GM23338 (cell line): ENCODE measurements at regions not wholly inside any gene's neighbourhood (a gene's known extent, or its start where the extent isn't known, plus 50 kb on each side); places are given as distances from the start of the nearest gene placed in this dataset.

Experiments
- ATAC-seq: fragments of 200-7000 bp; cut with Tn5 transposase; 3 replicates; pipeline ENCODE4 v1.9.1; 2020
- DNase-seq: peaks from one replicate; pipeline ENCODE4 v3.0.0-alpha.2; 2015; ENCODE audit warnings: low spot score
- H2AFZ ChIP-seq: fragments of 200-600 bp; sonication (generic); 2 replicates; pipeline ENCODE4 v1.8.0; 2016; ENCODE audit warnings: antibody characterized with exemption, mild to moderate bottlenecking, moderate library complexity
- H3F3A ChIP-seq: fragments of 200-600 bp; sonication (generic); replicated peaks from 2 replicates; pipeline ENCODE4 v1.8.0; 2017; ENCODE audit warnings: antibody characterized with exemption, mixed run types, low read depth
- H3K27ac ChIP-seq: fragments of 200-600 bp; sonication (generic); 2 replicates; pipeline ENCODE4 v1.6.1; 2016; ENCODE audit warnings: low read depth
- H3K27me3 ChIP-seq: fragments of 200-600 bp; sonication (generic); 2 replicates; pipeline ENCODE4 v1.8.0; 2016; ENCODE audit warnings: mild to moderate bottlenecking, mixed run types, moderate library complexity; ENCODE audit not compliant: insufficient read depth
- H3K36me3 ChIP-seq: fragments of 200-600 bp; sonication (generic); 2 replicates; pipeline ENCODE4 v1.8.0; 2016; ENCODE audit warnings: mild to moderate bottlenecking; ENCODE audit not compliant: insufficient read depth
- H3K4me1 ChIP-seq: fragments of 200-600 bp; sonication (generic); 2 replicates; pipeline ENCODE4 v1.8.0; 2016; ENCODE audit warnings: mild to moderate bottlenecking, moderate library complexity; ENCODE audit not compliant: insufficient read depth
- H3K4me2 ChIP-seq: fragments of 200-600 bp; sonication (generic); 2 replicates; pipeline ENCODE4 v1.7.1; 2017; ENCODE audit warnings: mixed run types
- H3K4me3 ChIP-seq: fragments of 200-600 bp; sonication (generic); 2 replicates; pipeline ENCODE4 v1.6.1; 2016; ENCODE audit warnings: mixed run types
- H3K79me2 ChIP-seq: fragments of 200-600 bp; sonication (generic); replicated peaks from 2 replicates; pipeline ENCODE4 v1.8.0; 2017; ENCODE audit warnings: mild to moderate bottlenecking; ENCODE audit not compliant: insufficient read depth
- H3K9me2 ChIP-seq: fragments of 200-600 bp; sonication (generic); 2 replicates; pipeline ENCODE4 v1.8.0; 2017; ENCODE audit not compliant: insufficient read depth
- H4K20me1 ChIP-seq: fragments of 200-600 bp; sonication (generic); replicated peaks from 2 replicates; pipeline ENCODE4 v1.8.0; 2017; ENCODE audit warnings: mild to moderate bottlenecking; ENCODE audit not compliant: insufficient read depth
- H3K27ac Mint-ChIP-seq: 2 replicates; pipeline ENCODE4 v1.8.0; 2020; ENCODE audit warnings: inconsistent platforms, mild to moderate bottlenecking, moderate library complexity, mixed read lengths
- H3K27me3 Mint-ChIP-seq: 3 replicates; pipeline ENCODE4 v1.8.0; 2022; ENCODE audit warnings: low read depth, mild to moderate bottlenecking, moderate library complexity, mixed read lengths, inconsistent platforms; ENCODE audit not compliant: insufficient read depth, poor library complexity
- H3K36me3 Mint-ChIP-seq: 3 replicates; pipeline ENCODE4 v1.8.0; 2021; ENCODE audit warnings: low read depth, mild to moderate bottlenecking, inconsistent platforms, moderate library complexity, mixed read lengths
- H3K4me1 Mint-ChIP-seq: 3 replicates; pipeline ENCODE4 v1.8.0; 2020; ENCODE audit warnings: mild to moderate bottlenecking, inconsistent platforms, mixed read lengths
- H3K4me3 Mint-ChIP-seq: 3 replicates; pipeline ENCODE4 v1.8.0; 2021; ENCODE audit warnings: moderate library complexity, mild to moderate bottlenecking, inconsistent platforms, mixed read lengths
- H3K9me3 Mint-ChIP-seq: 3 replicates; pipeline ENCODE4 v1.8.0; 2020; ENCODE audit warnings: moderate library complexity, mild to moderate bottlenecking, inconsistent platforms, mixed read lengths
- CREB1 ChIP-seq: fragments of 250-450 bp; sonication (Bioruptor Pico); IDR thresholded peaks from 2 replicates; pipeline ENCODE4 v1.5.0; 2020; ENCODE audit warnings: low read depth, mild to moderate bottlenecking, moderate library complexity
- EZH2phosphoT487 ChIP-seq: fragments of 200-600 bp; sonication (generic); IDR thresholded peaks from one replicate; pipeline ENCODE4 v1.8.1; 2018; ENCODE audit warnings: antibody characterized with exemption; ENCODE audit not compliant: unreplicated experiment
- JUNB ChIP-seq: IDR thresholded peaks from one replicate; pipeline ENCODE4 v1.6.1; 2016; ENCODE audit warnings: antibody characterized with exemption; ENCODE audit not compliant: unreplicated experiment
- POLR2AphosphoS5 ChIP-seq: IDR thresholded peaks from 2 replicates; pipeline ENCODE4 v1.6.1; 2016; ENCODE audit warnings: antibody characterized with exemption, low read depth
- STAT1 ChIP-seq: IDR thresholded peaks from one replicate; pipeline ENCODE4 v1.6.1; 2016; ENCODE audit warnings: antibody characterized with exemption; ENCODE audit not compliant: unreplicated experiment
- ZNF114 ChIP-seq: fragments of 250-450 bp; sonication (Bioruptor Pico); IDR thresholded peaks from 2 replicates; pipeline ENCODE4 v1.5.0; 2020; ENCODE audit warnings: mild to moderate bottlenecking, moderate library complexity
- TF ChIP-seq, protein P1 (sequence below): IDR thresholded peaks from 2 replicates; pipeline ENCODE4 v1.6.1; 2016; ENCODE audit warnings: antibody characterized with exemption
- TF ChIP-seq, protein P2 (sequence below): fragments of 250-450 bp; sonication (Bioruptor Pico); IDR thresholded peaks from 2 replicates; pipeline ENCODE4 v1.5.0; 2020; ENCODE audit warnings: mild to moderate bottlenecking, moderate library complexity
- TF ChIP-seq, protein P3 (sequence below), 2 experiments: fragments of 200-600 bp in 1 of 2; sonication (generic) in 1 of 2; conservative IDR thresholded peaks; 2 replicates each; pipeline versions ENCODE4 v1.5.1 to v1.6.1; 2016 to 2017; ENCODE audit warnings: antibody characterized with exemption in 2 of 2, low read depth in 2 of 2, mild to moderate bottlenecking in 2 of 2, moderate library complexity in 1 of 2

DNA sequence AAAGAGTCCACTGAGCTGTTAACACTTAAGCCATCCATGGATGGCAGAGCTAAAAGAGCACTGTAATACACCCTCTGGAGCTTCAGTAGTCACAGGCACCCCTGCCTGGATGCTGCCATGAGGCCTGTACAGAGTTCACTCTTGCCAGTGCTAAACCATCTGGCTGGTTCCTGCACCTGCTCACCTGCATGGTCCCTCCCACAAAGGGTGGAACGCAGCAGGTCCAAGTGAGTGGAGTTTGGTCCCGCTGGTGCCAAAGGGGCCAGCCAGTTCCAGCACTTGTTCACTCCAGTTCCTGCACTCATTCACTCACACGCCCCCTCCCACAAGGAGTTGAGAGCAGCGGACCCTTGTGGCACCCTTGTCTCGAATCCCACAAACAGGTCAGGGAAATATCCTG lies 503.5 kb downstream of the HACE1 start:
- Mint-ChIP-seq H3K4me3 (no peak overlapping the region), H3K27me3 (no peaks in the 10 kb centered on the region), H3K4me1 (no peaks in the 10 kb centered on the region), H3K36me3 (peaks cover 8% of the 10 kb centered on the region; the same call in 2 of the 3 replicates), H3K27ac (no peak overlapping the region), H3K9me3 (peaks cover 12% of the 10 kb centered on the region)
- Histone ChIP-seq H3K4me3 (no peak overlapping the region), H3K27ac (no peak overlapping the region), H3K4me1 (no peaks in the 10 kb centered on the region), H3F3A (no peaks in the 10 kb centered on the region), H3K4me2 (no peak overlapping the region), H4K20me1 (no peaks in the 10 kb centered on the region), H3K79me2 (no peaks in the 10 kb centered on the region), H3K27me3 (no peaks in the 10 kb centered on the region), H2AFZ (no peak overlapping the region), H3K36me3 (no peaks in the 10 kb centered on the region), H3K9me2 (0 out of 2 replicates have a peak, but pooled peaks cover 3% of the 10 kb centered on the region)
- TF ChIP-seq EZH2phosphoT487 (no peak), ZNF114 (CRISPR knock-in tag) (no peak)
- ATAC-seq, result no peak
- DNase-seq, result no peak

DNA sequence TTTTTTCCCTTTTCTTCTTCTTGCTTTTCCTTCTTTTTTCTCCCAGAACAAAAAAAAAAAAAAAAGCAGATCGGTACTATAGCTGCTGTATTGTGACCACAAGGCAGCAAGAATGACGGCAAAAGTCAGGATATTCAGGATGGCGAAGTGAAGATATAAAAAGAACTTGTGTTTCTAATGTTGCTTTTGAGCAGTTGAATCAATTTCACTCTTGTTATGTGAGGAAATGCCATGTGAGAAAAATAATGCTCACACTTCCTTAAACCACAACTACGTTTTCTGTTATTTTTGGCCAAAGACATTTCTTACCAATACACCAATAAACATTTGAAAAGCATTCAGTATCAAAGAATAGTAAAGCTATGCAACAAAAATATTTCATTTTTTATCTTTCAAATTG lies 510.5 kb downstream of the HACE1 start:
- H3K9me3 Mint-ChIP-seq, result peaks cover 12% of the 10 kb centered on the region; the same call in 2 of the 3 replicates
- H3F3A ChIP-seq, result no peaks in the 10 kb centered on the region
- no peaks in the 10 kb centered on the region for H3K27me3 Mint-ChIP-seq
- H3K36me3 ChIP-seq, result no peaks in the 10 kb centered on the region
- H3K4me3 ChIP-seq, result no peak overlapping the region
- no peak overlapping the region for H3K4me3 Mint-ChIP-seq
- H4K20me1 ChIP-seq, result no peaks in the 10 kb centered on the region
- no peak overlapping the region for H2AFZ ChIP-seq
- DNase-seq (no peak), ATAC-seq (no peak)
- no peaks in the 10 kb centered on the region for H3K4me1 ChIP-seq
- no peak overlapping the region for H3K27ac ChIP-seq
- peaks cover 6% of the 10 kb centered on the region; the same call in 1 of the 3 replicates for H3K36me3 Mint-ChIP-seq
- no peaks in the 10 kb centered on the region for H3K27me3 ChIP-seq
- no peak overlapping the region for H3K27ac Mint-ChIP-seq
- 0 out of 3 replicates have a peak, but pooled peaks cover 2% of the 10 kb centered on the region for H3K4me1 Mint-ChIP-seq
- peaks cover 6% of the 10 kb centered on the region; the same call in 1 of the 2 replicates for H3K9me2 ChIP-seq
- no peak overlapping the region for H3K4me2 ChIP-seq
- H3K79me2 ChIP-seq, result no peaks in the 10 kb centered on the region
- TF ChIP-seq JUNB, result no peak
- TF ChIP-seq, protein P1, sequence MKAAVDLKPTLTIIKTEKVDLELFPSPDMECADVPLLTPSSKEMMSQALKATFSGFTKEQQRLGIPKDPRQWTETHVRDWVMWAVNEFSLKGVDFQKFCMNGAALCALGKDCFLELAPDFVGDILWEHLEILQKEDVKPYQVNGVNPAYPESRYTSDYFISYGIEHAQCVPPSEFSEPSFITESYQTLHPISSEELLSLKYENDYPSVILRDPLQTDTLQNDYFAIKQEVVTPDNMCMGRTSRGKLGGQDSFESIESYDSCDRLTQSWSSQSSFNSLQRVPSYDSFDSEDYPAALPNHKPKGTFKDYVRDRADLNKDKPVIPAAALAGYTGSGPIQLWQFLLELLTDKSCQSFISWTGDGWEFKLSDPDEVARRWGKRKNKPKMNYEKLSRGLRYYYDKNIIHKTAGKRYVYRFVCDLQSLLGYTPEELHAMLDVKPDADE, result no peak
- TF ChIP-seq STAT1, result no peak
- TF ChIP-seq, protein P2, sequence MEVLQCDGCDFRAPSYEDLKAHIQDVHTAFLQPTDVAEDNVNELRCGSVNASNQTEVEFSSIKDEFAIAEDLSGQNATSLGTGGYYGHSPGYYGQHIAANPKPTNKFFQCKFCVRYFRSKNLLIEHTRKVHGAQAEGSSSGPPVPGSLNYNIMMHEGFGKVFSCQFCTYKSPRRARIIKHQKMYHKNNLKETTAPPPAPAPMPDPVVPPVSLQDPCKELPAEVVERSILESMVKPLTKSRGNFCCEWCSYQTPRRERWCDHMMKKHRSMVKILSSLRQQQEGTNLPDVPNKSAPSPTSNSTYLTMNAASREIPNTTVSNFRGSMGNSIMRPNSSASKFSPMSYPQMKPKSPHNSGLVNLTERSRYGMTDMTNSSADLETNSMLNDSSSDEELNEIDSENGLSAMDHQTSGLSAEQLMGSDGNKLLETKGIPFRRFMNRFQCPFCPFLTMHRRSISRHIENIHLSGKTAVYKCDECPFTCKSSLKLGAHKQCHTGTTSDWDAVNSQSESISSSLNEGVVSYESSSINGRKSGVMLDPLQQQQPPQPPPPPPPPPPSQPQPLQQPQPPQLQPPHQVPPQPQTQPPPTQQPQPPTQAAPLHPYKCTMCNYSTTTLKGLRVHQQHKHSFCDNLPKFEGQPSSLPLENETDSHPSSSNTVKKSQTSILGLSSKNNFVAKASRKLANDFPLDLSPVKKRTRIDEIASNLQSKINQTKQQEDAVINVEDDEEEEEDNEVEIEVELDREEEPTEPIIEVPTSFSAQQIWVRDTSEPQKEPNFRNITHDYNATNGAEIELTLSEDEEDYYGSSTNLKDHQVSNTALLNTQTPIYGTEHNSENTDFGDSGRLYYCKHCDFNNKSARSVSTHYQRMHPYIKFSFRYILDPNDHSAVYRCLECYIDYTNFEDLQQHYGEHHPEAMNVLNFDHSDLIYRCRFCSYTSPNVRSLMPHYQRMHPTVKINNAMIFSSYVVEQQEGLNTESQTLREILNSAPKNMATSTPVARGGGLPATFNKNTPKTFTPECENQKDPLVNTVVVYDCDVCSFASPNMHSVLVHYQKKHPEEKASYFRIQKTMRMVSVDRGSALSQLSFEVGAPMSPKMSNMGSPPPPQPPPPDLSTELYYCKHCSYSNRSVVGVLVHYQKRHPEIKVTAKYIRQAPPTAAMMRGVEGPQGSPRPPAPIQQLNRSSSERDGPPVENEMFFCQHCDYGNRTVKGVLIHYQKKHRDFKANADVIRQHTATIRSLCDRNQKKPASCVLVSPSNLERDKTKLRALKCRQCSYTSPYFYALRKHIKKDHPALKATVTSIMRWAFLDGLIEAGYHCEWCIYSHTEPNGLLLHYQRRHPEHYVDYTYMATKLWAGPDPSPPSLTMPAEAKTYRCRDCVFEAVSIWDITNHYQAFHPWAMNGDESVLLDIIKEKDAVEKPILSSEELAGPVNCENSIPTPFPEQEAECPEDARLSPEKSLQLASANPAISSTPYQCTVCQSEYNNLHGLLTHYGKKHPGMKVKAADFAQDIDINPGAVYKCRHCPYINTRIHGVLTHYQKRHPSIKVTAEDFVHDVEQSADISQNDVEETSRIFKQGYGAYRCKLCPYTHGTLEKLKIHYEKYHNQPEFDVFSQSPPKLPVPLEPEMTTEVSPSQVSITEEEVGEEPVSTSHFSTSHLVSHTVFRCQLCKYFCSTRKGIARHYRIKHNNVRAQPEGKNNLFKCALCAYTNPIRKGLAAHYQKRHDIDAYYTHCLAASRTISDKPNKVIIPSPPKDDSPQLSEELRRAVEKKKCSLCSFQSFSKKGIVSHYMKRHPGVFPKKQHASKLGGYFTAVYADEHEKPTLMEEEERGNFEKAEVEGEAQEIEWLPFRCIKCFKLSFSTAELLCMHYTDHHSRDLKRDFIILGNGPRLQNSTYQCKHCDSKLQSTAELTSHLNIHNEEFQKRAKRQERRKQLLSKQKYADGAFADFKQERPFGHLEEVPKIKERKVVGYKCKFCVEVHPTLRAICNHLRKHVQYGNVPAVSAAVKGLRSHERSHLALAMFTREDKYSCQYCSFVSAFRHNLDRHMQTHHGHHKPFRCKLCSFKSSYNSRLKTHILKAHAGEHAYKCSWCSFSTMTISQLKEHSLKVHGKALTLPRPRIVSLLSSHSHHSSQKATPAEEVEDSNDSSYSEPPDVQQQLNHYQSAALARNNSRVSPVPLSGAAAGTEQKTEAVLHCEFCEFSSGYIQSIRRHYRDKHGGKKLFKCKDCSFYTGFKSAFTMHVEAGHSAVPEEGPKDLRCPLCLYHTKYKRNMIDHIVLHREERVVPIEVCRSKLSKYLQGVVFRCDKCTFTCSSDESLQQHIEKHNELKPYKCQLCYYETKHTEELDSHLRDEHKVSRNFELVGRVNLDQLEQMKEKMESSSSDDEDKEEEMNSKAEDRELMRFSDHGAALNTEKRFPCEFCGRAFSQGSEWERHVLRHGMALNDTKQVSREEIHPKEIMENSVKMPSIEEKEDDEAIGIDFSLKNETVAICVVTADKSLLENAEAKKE (CRISPR knock-in tag), result no peak
- no peak for TF ChIP-seq POLR2AphosphoS5
- no peak for TF ChIP-seq CREB1 (CRISPR knock-in tag)
- TF ChIP-seq ZNF114 (CRISPR knock-in tag), result no peak
- TF ChIP-seq EZH2phosphoT487, result no peak
- TF ChIP-seq, protein P3, sequence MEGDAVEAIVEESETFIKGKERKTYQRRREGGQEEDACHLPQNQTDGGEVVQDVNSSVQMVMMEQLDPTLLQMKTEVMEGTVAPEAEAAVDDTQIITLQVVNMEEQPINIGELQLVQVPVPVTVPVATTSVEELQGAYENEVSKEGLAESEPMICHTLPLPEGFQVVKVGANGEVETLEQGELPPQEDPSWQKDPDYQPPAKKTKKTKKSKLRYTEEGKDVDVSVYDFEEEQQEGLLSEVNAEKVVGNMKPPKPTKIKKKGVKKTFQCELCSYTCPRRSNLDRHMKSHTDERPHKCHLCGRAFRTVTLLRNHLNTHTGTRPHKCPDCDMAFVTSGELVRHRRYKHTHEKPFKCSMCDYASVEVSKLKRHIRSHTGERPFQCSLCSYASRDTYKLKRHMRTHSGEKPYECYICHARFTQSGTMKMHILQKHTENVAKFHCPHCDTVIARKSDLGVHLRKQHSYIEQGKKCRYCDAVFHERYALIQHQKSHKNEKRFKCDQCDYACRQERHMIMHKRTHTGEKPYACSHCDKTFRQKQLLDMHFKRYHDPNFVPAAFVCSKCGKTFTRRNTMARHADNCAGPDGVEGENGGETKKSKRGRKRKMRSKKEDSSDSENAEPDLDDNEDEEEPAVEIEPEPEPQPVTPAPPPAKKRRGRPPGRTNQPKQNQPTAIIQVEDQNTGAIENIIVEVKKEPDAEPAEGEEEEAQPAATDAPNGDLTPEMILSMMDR (conservative IDR thresholded peaks at IDR 0.05; ENCODE audit: low read depth in 2 of 2), result no peak
